ENCODE measurements at regions not wholly inside any gene's neighbourhood (a gene's known extent, or its start where the extent isn't known, plus 50 kb on each side); places are given as distances from the start of the nearest gene placed in this dataset.
"Not testable (repeated sequence)": the region's sequence is repeated elsewhere in the genome, so short reads cannot be mapped to it uniquely, and the experiment has no call there.

DNA sequence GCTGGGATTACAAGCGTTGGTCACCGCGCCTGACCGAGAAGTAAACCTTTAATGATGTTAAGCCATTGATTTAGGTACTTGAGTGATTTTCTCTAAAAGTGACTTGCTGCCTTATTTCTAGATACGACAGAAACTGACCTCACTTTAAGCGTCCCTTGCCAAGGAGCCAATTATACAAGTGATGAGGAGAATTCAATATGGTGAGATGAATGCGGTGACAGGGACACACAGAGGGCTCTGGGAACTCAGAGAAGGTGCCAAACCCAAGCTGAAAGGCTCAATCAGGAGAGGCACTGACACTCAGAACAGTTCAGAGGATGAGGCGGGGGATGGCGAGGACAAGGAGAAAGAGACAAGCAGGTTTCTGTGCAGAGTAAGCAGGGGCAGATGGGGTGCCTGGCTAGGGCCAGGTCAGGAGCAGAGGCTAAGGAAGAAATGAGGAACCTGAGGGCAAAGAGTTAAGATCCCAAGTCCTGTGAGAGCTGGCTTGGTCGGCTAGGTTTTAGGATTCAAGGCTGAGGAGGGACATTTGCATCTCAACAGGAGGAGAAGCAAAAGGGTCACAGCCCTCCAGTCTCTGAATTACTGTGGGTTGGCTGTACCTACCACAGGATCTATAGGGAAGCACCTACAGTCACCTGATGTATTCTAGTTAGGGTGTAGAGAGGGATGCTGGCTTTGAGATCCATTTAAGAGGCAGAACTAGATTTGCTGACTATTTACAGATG lies 83.2 kb upstream of the USP24 start:
- DNase-seq (ENCODE audit: low spot score) = no peak

DNA sequence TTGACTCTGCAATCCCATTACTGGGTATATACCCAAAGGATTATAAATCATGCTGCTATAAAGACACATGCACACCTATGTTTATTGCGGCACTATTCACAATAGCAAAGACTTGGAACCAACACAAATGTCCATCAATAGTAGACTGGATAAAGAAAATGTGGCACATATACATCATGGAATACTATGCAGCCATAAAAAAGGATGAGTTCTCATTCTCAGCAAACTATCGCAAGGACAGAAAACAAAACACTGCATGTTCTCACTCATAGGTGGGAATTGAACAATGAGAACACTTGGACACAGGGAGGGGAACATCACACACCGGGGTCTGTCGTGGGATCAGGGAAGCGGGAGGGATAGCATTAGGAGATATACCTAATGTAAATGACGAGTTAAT lies 81.1 kb upstream of the USP24 start:
- not testable (repeated sequence) for DNase-seq (ENCODE audit: low spot score)

GRCh38 chr1:55289614-55290013 lies 74.5 kb upstream of the USP24 start:
- DNase-seq (ENCODE audit: low spot score) = no peak

- no peak for DNase-seq (ENCODE audit: low spot score)
Observed at GRCh38 chr1:55289042-55289441, 73.9 kb upstream of the USP24 start.

GRCh38 chr1:55288245-55288644 lies 73.1 kb upstream of the USP24 start:
- no peak for DNase-seq (ENCODE audit: low spot score)

DNA sequence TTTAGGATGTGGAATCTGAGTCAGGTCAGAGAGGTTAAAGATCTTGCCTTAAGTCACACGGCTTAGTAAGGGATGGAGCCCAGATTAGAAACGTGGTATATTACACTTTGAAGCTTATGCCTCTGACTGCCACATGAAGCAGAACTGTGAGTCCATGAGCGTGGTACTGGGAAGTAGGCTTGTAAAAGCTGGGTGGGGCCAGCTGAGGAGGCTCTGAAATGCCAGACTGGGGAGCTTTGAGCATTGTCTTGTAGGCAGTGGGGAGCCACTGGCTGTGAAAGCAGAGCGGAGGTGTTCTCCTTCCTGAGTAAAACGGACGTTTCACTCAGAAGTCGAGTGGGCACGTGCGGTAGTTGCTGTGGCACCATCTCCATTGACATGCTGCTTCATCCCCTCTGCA lies 72.6 kb upstream of the USP24 start:
- DNase-seq (ENCODE audit: low spot score) = no peak

GRCh38 chr1:55286856-55287602 lies 71.9 kb upstream of the USP24 start:
- DNase-seq (ENCODE audit: low spot score) = no peak

GRCh38 chr1:55285834-55286233 lies 70.7 kb upstream of the USP24 start:
- no peak for DNase-seq (ENCODE audit: low spot score)

DNA sequence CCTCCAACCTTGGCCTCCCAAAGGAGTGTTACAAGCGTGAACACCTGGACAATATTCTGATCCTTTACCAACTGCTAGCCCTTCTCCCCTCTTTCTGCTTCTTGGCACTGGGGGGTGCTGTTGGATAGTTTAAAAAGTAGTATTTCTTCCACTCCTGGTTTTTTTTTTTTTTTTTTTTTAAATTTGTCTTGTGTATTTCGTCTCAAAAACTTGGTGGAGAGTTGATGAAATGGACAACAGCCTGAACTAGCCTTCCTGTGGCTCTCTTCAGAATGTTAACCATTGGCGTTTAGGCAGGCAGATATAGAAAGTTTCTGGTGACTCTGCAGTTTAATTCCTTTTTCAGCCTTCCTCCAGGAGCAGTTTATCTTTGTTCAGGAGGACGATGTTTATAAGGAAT lies 69.7 kb upstream of the USP24 start:
- peak; percentile 60 for DNase-seq (ENCODE audit: low spot score)

- DNase-seq (ENCODE audit: low spot score) = no peak
Observed at GRCh38 chr1:55282058-55282457, 66.9 kb upstream of the USP24 start.

- DNase-seq (ENCODE audit: low spot score) = no peak
Observed at GRCh38 chr1:55280731-55281130, 65.6 kb upstream of the USP24 start.

GRCh38 chr1:55279627-55280026 lies 64.5 kb upstream of the USP24 start:
- DNase-seq (ENCODE audit: low spot score) = no peak

- no peak for DNase-seq (ENCODE audit: low spot score)
Observed at GRCh38 chr1:55278378-55278777, 63.2 kb upstream of the USP24 start.

DNA sequence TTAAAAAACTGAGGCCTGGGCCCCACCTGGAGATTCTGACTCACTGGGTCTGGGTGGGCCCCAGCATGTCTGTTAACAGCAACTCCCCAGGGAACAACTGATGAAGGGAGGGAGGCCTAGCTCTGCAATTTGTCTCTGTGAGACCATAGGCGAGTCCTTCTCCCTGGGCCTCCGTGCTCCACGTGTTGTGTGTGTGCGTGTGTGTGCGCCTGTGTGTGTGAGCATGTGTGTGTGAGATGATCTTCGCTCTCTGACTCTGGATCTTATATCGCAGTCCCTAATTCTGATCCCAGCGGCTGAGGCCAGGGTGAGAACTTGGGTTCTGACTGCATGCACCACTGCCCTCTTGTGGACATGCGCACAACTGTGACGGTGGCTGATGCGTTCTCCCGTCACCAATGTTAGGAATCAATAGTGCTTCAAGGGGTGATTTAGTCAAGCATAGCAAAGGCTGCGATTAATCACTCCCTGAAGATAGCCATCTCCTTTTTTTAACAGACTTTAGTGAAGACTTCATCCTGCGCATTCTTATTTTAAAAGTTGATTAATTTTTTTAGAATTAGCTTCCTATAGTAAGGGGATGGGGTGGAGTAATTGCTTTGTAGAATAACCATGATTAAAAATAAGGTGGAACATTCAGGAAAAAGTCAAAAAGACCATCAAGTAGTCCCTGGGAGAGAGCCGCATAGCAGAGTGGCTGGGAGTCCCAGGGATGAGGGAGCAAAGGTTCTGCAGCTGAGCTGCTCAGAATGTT lies 62.4 kb upstream of the USP24 start:
- DNase-seq (ENCODE audit: low spot score) = peak; percentile 83

- DNase-seq (ENCODE audit: low spot score) = no peak
Observed at GRCh38 chr1:55276671-55277376, 61.7 kb upstream of the USP24 start.

- peak; percentile 52 for DNase-seq (ENCODE audit: low spot score)
Observed at GRCh38 chr1:55275941-55276341, 60.8 kb upstream of the USP24 start.

DNA sequence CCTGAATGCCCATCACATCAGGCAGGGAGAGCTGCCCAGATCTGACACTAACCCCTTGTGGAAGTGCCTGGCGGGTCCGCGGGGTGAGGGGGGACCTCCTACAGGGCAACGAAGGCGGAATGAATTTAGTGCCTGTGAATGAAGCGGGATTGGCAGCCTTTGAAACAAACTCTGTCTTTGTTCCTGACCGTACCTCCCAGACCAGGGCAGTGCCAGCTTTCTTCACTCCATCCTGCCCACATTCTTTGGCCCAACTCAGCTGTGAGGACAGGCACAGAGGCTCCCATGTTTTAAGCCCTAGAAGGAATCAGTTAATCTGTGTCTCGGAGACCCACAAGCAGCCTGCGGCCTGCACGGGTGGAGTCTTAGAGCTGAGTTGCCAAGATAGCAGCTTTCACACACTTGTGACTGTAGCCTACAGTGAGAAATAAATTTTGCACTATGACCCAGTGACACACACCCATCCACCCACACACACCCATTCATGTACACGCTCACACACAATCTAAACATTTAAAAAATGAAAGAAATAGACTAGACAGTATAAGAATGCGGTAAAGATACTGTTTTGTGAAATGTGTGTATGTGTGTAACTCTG lies 60.1 kb upstream of the USP24 start:
- DNase-seq (ENCODE audit: low spot score) = peak; percentile 38

- no peak for DNase-seq (ENCODE audit: low spot score)
Observed at GRCh38 chr1:55272994-55273393, 57.8 kb upstream of the USP24 start.

Measured in GM03348 (cell line).